ENCODE measurements at regions not wholly inside any gene's neighbourhood (a gene's known extent, or its start where the extent isn't known, plus 50 kb on each side); places are given as distances from the start of the nearest gene placed in this dataset.

- no peak for TF ChIP-seq CTCF (IDR thresholded peaks at IDR 0.05; ENCODE audit: control extremely low read depth in 1 of 3, insufficient read depth in 1 of 3, low read depth in 1 of 3, low read length in 3 of 3)
- TF ChIP-seq EZH2 (IDR thresholded peaks at IDR 0.05; ENCODE audit: low read depth, low read length, severe bottlenecking): no peak
- TF ChIP-seq CBX5 (IDR thresholded peaks at IDR 0.05; ENCODE audit: low read depth, low read length): no peak
Measured at GRCh38 chr12:27193854-27194544, 50.1 kb upstream of the STK38L start.

All from H1 (cell line).